ENCODE measurements at regions not wholly inside any gene's neighbourhood (a gene's known extent, or its start where the extent isn't known, plus 50 kb on each side); places are given as distances from the start of the nearest gene placed in this dataset.

- ATAC-seq, result no peak
- TF ChIP-seq BACH2 (CRISPR knock-in tag; IDR thresholded peaks at IDR 0.05; ENCODE audit: borderline replicate concordance) (no peak), CSDC2 (CRISPR knock-in tag; IDR thresholded peaks at IDR 0.05) (no peak), ISL1 (CRISPR knock-in tag; IDR thresholded peaks at IDR 0.05) (no peak), ESRRG (CRISPR knock-in tag; IDR thresholded peaks at IDR 0.05) (no peak), ZNF565 (CRISPR knock-in tag; conservative IDR thresholded peaks at IDR 0.05; ENCODE audit: low read depth) (no peak), TCF4 (CRISPR knock-in tag; IDR thresholded peaks at IDR 0.05; ENCODE audit: borderline replicate concordance) (no peak), ZC3H10 (CRISPR knock-in tag; IDR thresholded peaks at IDR 0.05) (no peak), TSHZ2 (CRISPR knock-in tag; IDR thresholded peaks at IDR 0.05) (no peak), POU6F1 (CRISPR knock-in tag; IDR thresholded peaks at IDR 0.05; ENCODE audit: borderline replicate concordance, low read depth) (no peak), ARNTL (CRISPR knock-in tag; IDR thresholded peaks at IDR 0.05; ENCODE audit: borderline replicate concordance, low read depth) (no peak), RARB (CRISPR knock-in tag; IDR thresholded peaks at IDR 0.05) (no peak), PPARA (CRISPR knock-in tag; IDR thresholded peaks at IDR 0.05; ENCODE audit: borderline replicate concordance) (no peak)
Observed at GRCh38 chr12:72084880-72085279, 146.2 kb downstream of the TPH2 start.

GRCh38 chr12:72089678-72090077 is 151.0 kb downstream of the TPH2 start:
- no peak for ATAC-seq
- TF ChIP-seq, protein P1, sequence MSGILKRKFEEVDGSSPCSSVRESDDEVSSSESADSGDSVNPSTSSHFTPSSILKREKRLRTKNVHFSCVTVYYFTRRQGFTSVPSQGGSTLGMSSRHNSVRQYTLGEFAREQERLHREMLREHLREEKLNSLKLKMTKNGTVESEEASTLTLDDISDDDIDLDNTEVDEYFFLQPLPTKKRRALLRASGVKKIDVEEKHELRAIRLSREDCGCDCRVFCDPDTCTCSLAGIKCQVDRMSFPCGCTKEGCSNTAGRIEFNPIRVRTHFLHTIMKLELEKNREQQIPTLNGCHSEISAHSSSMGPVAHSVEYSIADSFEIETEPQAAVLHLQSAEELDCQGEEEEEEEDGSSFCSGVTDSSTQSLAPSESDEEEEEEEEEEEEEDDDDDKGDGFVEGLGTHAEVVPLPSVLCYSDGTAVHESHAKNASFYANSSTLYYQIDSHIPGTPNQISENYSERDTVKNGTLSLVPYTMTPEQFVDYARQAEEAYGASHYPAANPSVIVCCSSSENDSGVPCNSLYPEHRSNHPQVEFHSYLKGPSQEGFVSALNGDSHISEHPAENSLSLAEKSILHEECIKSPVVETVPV (CRISPR knock-in tag; IDR thresholded peaks at IDR 0.05), result no peak
- no peak for TF ChIP-seq GLIS3 (CRISPR knock-in tag; IDR thresholded peaks at IDR 0.05)
- no peak for TF ChIP-seq BACH2 (CRISPR knock-in tag; IDR thresholded peaks at IDR 0.05; ENCODE audit: borderline replicate concordance)
- no peak for TF ChIP-seq ARNTL (CRISPR knock-in tag; IDR thresholded peaks at IDR 0.05; ENCODE audit: borderline replicate concordance, low read depth)
- TF ChIP-seq TCF4 (CRISPR knock-in tag; IDR thresholded peaks at IDR 0.05; ENCODE audit: borderline replicate concordance), result no peak
- no peak for TF ChIP-seq TOX (CRISPR knock-in tag; IDR thresholded peaks at IDR 0.05; ENCODE audit: borderline replicate concordance)
- no peak for TF ChIP-seq ZNF565 (CRISPR knock-in tag; conservative IDR thresholded peaks at IDR 0.05; ENCODE audit: low read depth)
- no peak for TF ChIP-seq ISL1 (CRISPR knock-in tag; IDR thresholded peaks at IDR 0.05)
- no peak for TF ChIP-seq ZC3H10 (CRISPR knock-in tag; IDR thresholded peaks at IDR 0.05)
- TF ChIP-seq TSHZ2 (CRISPR knock-in tag; IDR thresholded peaks at IDR 0.05), result no peak
- TF ChIP-seq, protein P2, sequence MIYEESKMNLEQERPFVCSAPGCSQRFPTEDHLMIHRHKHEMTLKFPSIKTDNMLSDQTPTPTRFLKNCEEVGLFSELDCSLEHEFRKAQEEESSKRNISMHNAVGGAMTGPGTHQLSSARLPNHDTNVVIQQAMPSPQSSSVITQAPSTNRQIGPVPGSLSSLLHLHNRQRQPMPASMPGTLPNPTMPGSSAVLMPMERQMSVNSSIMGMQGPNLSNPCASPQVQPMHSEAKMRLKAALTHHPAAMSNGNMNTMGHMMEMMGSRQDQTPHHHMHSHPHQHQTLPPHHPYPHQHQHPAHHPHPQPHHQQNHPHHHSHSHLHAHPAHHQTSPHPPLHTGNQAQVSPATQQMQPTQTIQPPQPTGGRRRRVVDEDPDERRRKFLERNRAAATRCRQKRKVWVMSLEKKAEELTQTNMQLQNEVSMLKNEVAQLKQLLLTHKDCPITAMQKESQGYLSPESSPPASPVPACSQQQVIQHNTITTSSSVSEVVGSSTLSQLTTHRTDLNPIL (CRISPR knock-in tag; IDR thresholded peaks at IDR 0.05; ENCODE audit: low read depth), result no peak

- no peak for ATAC-seq
- TF ChIP-seq GLIS3 (CRISPR knock-in tag; IDR thresholded peaks at IDR 0.05) (no peak), ZNF70 (CRISPR knock-in tag; IDR thresholded peaks at IDR 0.05) (no peak), OSR1 (CRISPR knock-in tag; IDR thresholded peaks at IDR 0.05) (no peak), PPARA (CRISPR knock-in tag; IDR thresholded peaks at IDR 0.05; ENCODE audit: borderline replicate concordance) (no peak), ZFP3 (CRISPR knock-in tag; IDR thresholded peaks at IDR 0.05) (no peak), BACH2 (CRISPR knock-in tag; IDR thresholded peaks at IDR 0.05; ENCODE audit: borderline replicate concordance) (no peak), ZFP30 (CRISPR knock-in tag; IDR thresholded peaks at IDR 0.05) (no peak), RARB (CRISPR knock-in tag; IDR thresholded peaks at IDR 0.05) (no peak), ZNF8 (CRISPR knock-in tag; IDR thresholded peaks at IDR 0.05) (no peak), POU6F1 (CRISPR knock-in tag; IDR thresholded peaks at IDR 0.05; ENCODE audit: borderline replicate concordance, low read depth) (no peak)
- TF ChIP-seq, protein P3, sequence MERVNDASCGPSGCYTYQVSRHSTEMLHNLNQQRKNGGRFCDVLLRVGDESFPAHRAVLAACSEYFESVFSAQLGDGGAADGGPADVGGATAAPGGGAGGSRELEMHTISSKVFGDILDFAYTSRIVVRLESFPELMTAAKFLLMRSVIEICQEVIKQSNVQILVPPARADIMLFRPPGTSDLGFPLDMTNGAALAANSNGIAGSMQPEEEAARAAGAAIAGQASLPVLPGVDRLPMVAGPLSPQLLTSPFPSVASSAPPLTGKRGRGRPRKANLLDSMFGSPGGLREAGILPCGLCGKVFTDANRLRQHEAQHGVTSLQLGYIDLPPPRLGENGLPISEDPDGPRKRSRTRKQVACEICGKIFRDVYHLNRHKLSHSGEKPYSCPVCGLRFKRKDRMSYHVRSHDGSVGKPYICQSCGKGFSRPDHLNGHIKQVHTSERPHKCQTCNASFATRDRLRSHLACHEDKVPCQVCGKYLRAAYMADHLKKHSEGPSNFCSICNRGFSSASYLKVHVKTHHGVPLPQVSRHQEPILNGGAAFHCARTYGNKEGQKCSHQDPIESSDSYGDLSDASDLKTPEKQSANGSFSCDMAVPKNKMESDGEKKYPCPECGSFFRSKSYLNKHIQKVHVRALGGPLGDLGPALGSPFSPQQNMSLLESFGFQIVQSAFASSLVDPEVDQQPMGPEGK (CRISPR knock-in tag; IDR thresholded peaks at IDR 0.05; ENCODE audit: borderline replicate concordance), result no peak
- TF ChIP-seq, protein P1 (CRISPR knock-in tag; IDR thresholded peaks at IDR 0.05), result no peak
Observed at GRCh38 chr12:72093424-72093823, 154.8 kb downstream of the TPH2 start.
